Peyer's patch (tissue), 4 donors: ENCODE measurements at regions not wholly inside any gene's neighbourhood (a gene's known extent, or its start where the extent isn't known, plus 50 kb on each side); places are given as distances from the start of the nearest gene placed in this dataset.

Experiments
- CTCF ChIP-seq, 6 experiments: fragments of 450-650 bp in 4 of 6; fragments of 200-600 bp in 2 of 6; sonication (generic) in 1 of 6; IDR thresholded peaks; one replicate each; pipeline ENCODE4 v1.5.1; 2017 to 2019; ENCODE audit warnings: antibody characterized with exemption in 6 of 6, mild to moderate bottlenecking in 3 of 6, moderate library complexity in 1 of 6
- POLR2A ChIP-seq, 2 donors: fragments of 450-650 bp; IDR thresholded peaks; one replicate each; pipeline ENCODE4 v1.5.1; 2017; ENCODE audit warnings: antibody characterized with exemption in 2 of 2, mild to moderate bottlenecking in 2 of 2, moderate library complexity in 2 of 2

DNA sequence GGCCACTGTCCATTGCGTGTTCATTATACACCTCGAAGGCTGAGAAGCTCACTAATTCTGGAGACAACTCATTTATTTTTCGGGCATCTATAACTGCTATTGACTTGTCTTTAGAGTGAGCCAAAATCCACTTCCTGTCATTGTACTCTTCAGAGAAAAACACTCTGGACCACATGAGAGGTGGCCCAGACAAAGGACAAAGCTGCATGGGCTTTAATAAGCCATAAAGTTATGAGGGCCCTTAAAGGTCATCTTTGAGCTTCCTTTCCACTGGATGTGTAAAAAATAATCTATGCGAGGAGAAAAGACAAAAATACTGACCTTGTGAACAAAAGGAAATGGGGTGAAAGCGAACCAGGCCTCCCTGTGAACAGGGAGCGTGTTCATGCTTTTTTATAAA, 63.5 kb upstream of the ZC3H12C start:
- TF ChIP-seq CTCF (IDR thresholded peaks at IDR 0.05) (no peak), POLR2A (IDR thresholded peaks at IDR 0.05) (no peak)
